Effector CD8-positive, alpha-beta T cell (primary cell): ENCODE measurements at regions not wholly inside any gene's neighbourhood (a gene's known extent, or its start where the extent isn't known, plus 50 kb on each side); places are given as distances from the start of the nearest gene placed in this dataset.
"Not testable (repeated sequence)": the region's sequence is repeated elsewhere in the genome, so short reads cannot be mapped to it uniquely, and the experiment has no call there.

Experiments used
- DNase-seq: peaks from one replicate; lab custom pipeline; 2025; lab: John Stamatoyannopoulos, UW

- DNase-seq, result no peak
Observed at GRCh38 chr6:155939253-155939652, 483.6 kb upstream of the NOX3 start.

GRCh38 chr6:155936551-155936950 lies 480.9 kb upstream of the NOX3 start:
- no peak for DNase-seq

- DNase-seq, result no peak
Observed at GRCh38 chr6:155936127-155936526, 480.5 kb upstream of the NOX3 start.

- no peak for DNase-seq
Observed at GRCh38 chr6:155916846-155917624, 461.4 kb upstream of the NOX3 start.

GRCh38 chr6:155915651-155916050 lies 460.0 kb upstream of the NOX3 start:
- DNase-seq, result no peak

GRCh38 chr6:155913816-155914215 lies 458.2 kb upstream of the NOX3 start:
- no peak for DNase-seq

DNA sequence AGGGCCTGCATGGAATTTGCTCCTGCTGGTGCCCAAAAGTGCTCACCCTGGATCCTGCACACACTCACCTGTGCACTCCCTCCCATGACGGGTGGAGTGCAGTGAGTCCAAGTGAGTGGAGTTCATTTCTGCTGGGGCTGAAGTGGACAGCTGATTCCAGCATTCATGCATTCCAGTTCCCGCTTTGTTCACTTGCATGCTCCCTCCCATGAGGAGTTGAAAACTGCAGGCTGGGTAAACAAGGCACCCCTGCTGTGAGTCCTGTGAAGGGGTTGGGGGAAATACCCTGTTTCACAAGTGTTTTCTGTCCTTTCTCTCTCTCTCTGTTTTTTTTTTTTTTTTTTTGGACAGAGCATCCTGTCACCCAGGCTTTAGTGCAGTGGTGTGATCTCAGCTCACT lies 454.1 kb upstream of the NOX3 start:
- no peak for DNase-seq

- DNase-seq, result no peak
Observed at GRCh38 chr6:155895641-155896040, 440.0 kb upstream of the NOX3 start.

- DNase-seq, result no peak
Observed at GRCh38 chr6:155894758-155895157, 439.1 kb upstream of the NOX3 start.

- DNase-seq, result no peak
Observed at GRCh38 chr6:155894262-155894661, 438.6 kb upstream of the NOX3 start.

DNA sequence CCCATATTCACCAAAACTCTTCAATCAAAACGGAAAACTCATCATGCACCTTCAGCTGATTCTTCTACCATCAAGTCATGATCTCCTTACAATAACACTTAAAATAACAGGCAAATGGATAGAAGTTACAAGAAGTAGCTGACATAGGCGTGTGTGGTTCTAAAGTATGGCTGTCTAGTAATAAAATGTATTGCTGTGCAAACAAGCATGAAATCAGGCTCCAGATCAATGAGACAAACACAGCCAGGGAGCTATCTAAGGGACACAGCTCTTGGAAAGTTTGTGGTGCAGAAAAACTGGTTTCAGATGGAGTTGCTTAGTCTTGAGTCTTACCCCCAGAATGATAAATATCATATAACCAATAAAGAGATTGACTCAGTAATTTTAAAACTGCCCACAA lies 434.8 kb upstream of the NOX3 start:
- no peak for DNase-seq

DNA sequence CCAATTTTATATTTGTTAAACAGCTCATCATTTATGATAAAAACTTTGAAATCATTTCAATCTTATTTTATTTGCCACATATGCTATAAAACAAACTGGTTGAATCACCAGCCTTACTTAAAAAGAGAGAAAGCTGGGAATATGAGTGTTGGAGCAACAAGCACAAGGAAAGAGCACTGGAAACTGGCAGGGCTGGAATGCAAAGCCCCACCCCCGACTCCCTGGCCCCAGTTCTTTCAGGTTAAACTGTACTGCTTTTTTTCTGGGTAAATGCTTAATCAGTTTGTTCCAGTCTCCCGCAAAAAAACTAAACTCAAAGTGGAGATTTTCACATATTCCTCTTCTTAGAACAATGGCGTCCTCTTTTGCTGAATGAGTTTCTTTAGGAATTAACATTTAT lies 433.8 kb upstream of the NOX3 start:
- DNase-seq, result no peak

- no peak for DNase-seq
Observed at GRCh38 chr6:155887421-155887820, 431.8 kb upstream of the NOX3 start.

GRCh38 chr6:155883741-155884140 lies 428.1 kb upstream of the NOX3 start:
- DNase-seq, result no peak

DNA sequence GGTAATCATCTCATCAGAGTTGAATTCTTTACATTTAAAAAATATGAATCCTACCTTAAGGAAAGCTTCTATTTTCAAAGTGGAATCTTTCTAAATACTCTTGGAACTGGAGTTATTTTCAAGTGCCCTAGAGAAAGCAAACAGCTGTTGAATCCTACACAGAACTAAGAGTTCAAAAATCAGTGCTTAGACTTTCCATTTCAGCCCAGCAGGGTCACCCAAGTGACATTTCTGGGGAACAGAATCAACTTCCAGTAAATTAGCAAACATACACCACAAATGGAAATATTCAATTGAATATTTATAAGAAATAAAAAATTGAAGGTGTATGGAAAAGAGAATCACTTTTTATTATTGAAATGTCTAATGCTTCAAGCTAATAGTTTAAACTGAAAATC lies 427.7 kb upstream of the NOX3 start:
- DNase-seq, result no peak

- DNase-seq, result no peak
Observed at GRCh38 chr6:155882527-155883333, 427.1 kb upstream of the NOX3 start.

DNA sequence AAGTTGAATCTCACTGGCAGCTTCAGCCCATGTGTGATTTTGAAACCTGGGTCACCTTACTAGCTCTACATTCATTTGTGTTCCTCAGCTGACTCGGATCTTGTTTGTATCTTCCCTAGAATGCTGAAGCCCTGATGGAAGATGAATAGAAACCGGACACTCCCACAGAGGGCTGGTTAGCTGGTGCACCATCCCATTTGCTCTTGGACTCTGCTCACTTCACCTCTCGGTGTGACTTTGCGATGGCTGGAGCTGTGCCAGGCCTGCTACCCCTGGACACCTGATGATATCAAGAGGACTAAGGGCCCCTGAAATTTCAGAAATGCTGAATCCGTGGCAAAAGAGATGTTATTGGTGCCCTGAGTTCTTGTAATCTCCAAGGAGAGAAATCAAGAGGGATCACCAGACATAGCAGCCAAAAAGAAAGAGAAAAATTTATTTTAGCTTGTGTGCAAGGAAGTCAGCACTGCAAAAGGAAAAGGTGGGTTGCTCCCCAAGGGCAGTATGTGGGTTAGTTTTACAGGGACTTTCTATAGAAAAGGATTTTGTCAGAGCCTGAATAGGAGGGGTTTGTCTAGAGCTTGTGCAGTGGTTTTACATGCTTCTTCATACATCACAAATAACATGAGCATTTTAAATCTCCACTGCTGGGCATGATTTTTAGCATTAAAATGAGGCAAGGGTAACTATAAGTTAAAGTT lies 426.3 kb upstream of the NOX3 start:
- DNase-seq, result no peak

DNA sequence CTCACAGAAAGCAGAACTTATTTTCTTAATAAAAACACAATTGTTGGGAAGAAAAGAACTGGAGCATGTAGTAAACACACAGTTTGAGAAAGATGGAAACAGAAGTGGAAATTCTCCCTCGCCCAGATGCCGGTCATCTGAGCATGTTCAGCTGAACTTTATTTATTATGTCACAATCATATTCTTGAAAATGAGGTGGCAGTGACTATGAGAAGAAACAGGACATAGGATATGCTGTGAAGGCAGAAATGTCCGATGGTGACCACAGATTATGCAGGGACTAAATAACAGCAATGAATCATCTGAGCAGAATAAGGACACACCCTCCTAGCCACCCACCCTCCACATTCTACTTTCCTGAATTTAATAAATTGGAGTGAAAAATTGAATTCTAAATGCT lies 425.3 kb upstream of the NOX3 start:
- no peak for DNase-seq

GRCh38 chr6:155872961-155873360 lies 417.3 kb upstream of the NOX3 start:
- no peak for DNase-seq

DNA sequence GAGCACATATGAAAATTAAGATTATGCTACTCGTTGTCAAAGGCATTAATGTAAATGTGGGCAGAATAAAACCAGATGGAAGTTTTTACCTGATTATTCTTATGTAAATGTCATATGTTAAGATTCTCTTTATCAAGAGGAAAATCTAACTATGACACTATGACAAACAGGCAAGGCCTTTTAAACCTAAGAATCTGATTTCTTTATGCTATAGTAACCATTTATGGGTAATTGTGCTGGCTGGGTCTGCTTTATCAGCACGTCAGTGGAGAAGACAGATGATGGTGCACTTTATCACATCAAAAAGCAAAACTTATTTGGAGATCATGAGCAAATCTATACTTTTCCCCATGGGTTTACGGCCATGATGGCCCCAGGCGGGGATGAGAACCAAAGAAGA lies 412.0 kb upstream of the NOX3 start:
- no peak for DNase-seq

GRCh38 chr6:155866676-155867390 lies 411.2 kb upstream of the NOX3 start:
- DNase-seq, result not testable (repeated sequence)

DNA sequence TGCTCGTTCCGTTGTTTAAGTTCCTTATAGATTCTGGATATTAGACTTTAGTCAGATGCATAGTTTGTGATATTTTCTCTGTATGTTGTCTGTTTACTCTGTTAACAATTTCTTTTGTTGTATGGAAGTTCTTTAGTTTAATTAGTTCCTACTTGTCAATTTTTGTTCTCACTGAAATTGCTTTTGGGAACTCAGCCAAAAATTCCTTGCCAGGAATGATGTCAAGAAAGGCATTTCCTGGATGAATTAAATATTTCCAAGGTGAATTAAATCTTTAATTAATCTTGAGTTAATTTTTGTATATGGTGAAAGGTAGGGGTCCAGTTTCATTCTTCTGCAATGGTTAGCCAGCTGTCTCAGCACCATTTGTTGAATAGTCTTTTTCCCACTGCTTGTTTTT lies 406.2 kb upstream of the NOX3 start:
- no peak for DNase-seq
